Ovary (tissue), 7 donors: ENCODE measurements at regions not wholly inside any gene's neighbourhood (a gene's known extent, or its start where the extent isn't known, plus 50 kb on each side); places are given as distances from the start of the nearest gene placed in this dataset.

Experiments used
- DNase-seq, 5 donors: peaks; one replicate each; pipeline ENCODE4 v3.0.0-alpha.2; 2019 to 2020
- H3K27ac ChIP-seq, 2 donors: fragments of 200-600 bp; one replicate each; pipeline versions ENCODE4 v1.5.1 to v1.8.0; 2019 to 2022
- H3K27me3 ChIP-seq: fragments of 200-600 bp; one replicate; pipeline ENCODE4 v1.8.0; 2022
- H3K36me3 ChIP-seq: fragments of 200-600 bp; sonication (generic); one replicate; pipeline ENCODE4 v1.5.1; 2019
- H3K4me1 ChIP-seq: one replicate; pipeline ENCODE4 v1.8.1; 2013; ENCODE audit warnings: mild to moderate bottlenecking, moderate library complexity; ENCODE audit not compliant: insufficient read depth
- H3K4me3 ChIP-seq: fragments of 200-600 bp; sonication (generic); one replicate; pipeline ENCODE4 v1.5.1; 2017
- H3K9me3 ChIP-seq, 2 donors: fragments of 200-600 bp in 1 of 2; sonication (generic) in 1 of 2; one replicate each; pipeline versions ENCODE4 v1.5.1 to v1.8.1; 2013 to 2019; ENCODE audit warnings: mild to moderate bottlenecking in 1 of 2, moderate library complexity in 1 of 2
- EP300 ChIP-seq: sonication (generic); formaldehyde crosslinking; IDR thresholded peaks from one replicate; pipeline ENCODE4 v1.6.1; 2017; ENCODE audit warnings: antibody characterized with exemption
- POLR2A ChIP-seq: fragments of 450-650 bp; IDR thresholded peaks from one replicate; pipeline ENCODE4 v1.6.1; 2017; ENCODE audit warnings: antibody characterized with exemption, mild to moderate bottlenecking, moderate library complexity
- WGBS, 3 donors: extraction: QIAGEN DNeasy Blood & Tissue Kit in 1 of 3; methylation state at CpG; one replicate each; pipeline versions ENCODE4 v1.1.5 to v1.1.7; 2013 to 2017; 5-methylcytosine and 5-hydroxymethylcytosine counted together
- intact Hi-C, 4 donors: fragments of 100-400 bp; cut with DNase I; formaldehyde crosslinking; loops; one replicate each; pipeline versions ENCODE4 v1.11.0 to v1.15.1; 2022 to 2023
- TF ChIP-seq, protein P1 (sequence below), 3 donors: fragments of 450-650 bp in 2 of 3; fragments of 200-600 bp in 1 of 3; IDR thresholded peaks; one replicate each; pipeline versions ENCODE4 v1.5.1 to v1.8.0; 2016 to 2022; ENCODE audit warnings: antibody characterized with exemption in 3 of 3, mild to moderate bottlenecking in 1 of 3
- donor health status: DM: no; HTN: no; CAD: no; lungs with moderate emphysema.
- donor health status: DM: no; HTN: no; CAD: no.
- donor health status: Bipolar disorder and iron deficiency.
- donor health status: DM: no; HTN: no; CAD: no.
- donor health status: DM: yes; HTN: yes; CAD: no.

DNA sequence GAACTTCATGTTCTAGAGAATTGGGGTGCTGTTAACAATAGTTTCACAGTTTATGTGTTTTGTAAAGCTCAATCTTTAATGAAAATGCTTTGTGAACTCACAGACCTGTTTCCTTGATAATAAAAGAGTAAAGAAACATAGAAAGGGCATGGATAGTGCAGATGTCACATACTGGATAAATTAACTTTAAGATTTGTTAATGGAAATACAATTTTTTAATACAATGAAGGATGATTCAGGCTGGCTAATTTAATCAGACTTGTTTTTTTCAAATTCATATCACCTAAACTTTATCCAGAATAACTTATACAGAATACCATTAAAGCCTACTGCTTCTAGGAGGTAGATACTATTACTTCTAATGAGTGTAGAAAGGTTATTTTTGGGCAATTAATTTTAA lies 1033.5 kb upstream of the SLC10A2 start:
- Histone ChIP-seq H3K4me3 (no peak overlapping the region), H3K4me1 (no peaks in the 10 kb centered on the region)
- intact Hi-C loops = no loop called here

DNA sequence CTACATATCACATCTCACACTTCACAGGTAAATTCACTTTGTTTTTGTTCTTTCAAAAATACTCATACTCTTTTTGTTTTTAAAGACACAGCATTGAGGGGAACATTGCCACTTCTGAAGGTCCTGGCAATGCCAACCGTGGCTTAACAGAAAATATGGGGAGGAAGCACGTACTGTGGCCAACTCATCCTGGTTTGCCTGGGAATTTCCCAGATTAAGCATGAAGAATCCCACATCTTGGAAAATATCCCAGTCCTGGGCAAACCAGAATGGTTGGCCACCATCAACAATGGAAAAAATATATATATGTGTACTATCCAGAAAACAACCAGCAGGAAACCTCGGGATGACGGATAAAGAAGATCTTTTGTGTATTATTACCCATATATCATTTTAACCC lies 1032.2 kb upstream of the SLC10A2 start:
- H3K4me1 ChIP-seq = no peaks in the 10 kb centered on the region
- DNase-seq = no peak
- no peaks in the 10 kb centered on the region for H3K36me3 ChIP-seq
- no peak overlapping the region for H3K4me3 ChIP-seq
- H3K9me3 ChIP-seq = no peaks in the 10 kb centered on the region
- H3K27ac ChIP-seq = no peak overlapping the region
- H3K27me3 ChIP-seq = no peaks in the 10 kb centered on the region
- intact Hi-C loops = no loop called here
- WGBS, 3 donors = 88 to 91% (median 89%) methylated on average over 4 of the region's 4 CpGs
- TF ChIP-seq, protein P1, sequence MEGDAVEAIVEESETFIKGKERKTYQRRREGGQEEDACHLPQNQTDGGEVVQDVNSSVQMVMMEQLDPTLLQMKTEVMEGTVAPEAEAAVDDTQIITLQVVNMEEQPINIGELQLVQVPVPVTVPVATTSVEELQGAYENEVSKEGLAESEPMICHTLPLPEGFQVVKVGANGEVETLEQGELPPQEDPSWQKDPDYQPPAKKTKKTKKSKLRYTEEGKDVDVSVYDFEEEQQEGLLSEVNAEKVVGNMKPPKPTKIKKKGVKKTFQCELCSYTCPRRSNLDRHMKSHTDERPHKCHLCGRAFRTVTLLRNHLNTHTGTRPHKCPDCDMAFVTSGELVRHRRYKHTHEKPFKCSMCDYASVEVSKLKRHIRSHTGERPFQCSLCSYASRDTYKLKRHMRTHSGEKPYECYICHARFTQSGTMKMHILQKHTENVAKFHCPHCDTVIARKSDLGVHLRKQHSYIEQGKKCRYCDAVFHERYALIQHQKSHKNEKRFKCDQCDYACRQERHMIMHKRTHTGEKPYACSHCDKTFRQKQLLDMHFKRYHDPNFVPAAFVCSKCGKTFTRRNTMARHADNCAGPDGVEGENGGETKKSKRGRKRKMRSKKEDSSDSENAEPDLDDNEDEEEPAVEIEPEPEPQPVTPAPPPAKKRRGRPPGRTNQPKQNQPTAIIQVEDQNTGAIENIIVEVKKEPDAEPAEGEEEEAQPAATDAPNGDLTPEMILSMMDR (IDR thresholded peaks at IDR 0.05) = no peak
- no peak for TF ChIP-seq EP300
- no peak for TF ChIP-seq POLR2A

More for the DNA sequence above, 1033.5 kb upstream of the SLC10A2 start:
- Histone ChIP-seq H3K36me3 (no peaks in the 10 kb centered on the region), H3K27me3 (no peaks in the 10 kb centered on the region), H3K9me3 (no peaks in the 10 kb centered on the region), H3K27ac (no peak overlapping the region)
- TF ChIP-seq POLR2A = no peak
- no peak for DNase-seq

DNA sequence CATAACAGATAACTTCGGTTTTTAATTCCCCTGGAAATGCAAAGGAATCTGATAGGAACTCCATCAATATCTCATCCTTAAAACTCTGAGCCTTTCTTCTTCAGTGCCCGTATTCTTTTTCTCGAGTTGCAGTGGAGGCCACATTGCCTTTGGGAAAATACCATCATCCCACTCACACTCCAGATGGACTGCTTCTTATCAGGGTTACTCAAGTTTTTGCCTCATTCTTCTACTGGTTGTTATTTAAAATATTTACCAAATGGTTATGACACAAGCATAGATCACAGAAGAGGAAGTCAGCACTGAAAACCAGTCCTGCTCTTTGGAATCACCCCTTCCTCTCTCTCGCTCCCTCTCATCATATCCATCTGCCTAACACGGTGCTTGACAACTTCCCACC lies 1020.5 kb upstream of the SLC10A2 start:
- Histone ChIP-seq H3K27me3 (no peaks in the 10 kb centered on the region), H3K4me1 (no peaks in the 10 kb centered on the region), H3K4me3 (no peak overlapping the region), H3K9me3 (no peaks in the 10 kb centered on the region), H3K27ac (no peak overlapping the region), H3K36me3 (no peaks in the 10 kb centered on the region)
- intact Hi-C loops = no loop called here
- 31 to 59% (median 33%) methylated on average over 5 of the region's 5 CpGs for WGBS, 3 donors
- no peak for DNase-seq
- no peak for TF ChIP-seq POLR2A
- TF ChIP-seq, protein P1 (IDR thresholded peaks at IDR 0.05) = no peak
- TF ChIP-seq EP300 = no peak

DNA sequence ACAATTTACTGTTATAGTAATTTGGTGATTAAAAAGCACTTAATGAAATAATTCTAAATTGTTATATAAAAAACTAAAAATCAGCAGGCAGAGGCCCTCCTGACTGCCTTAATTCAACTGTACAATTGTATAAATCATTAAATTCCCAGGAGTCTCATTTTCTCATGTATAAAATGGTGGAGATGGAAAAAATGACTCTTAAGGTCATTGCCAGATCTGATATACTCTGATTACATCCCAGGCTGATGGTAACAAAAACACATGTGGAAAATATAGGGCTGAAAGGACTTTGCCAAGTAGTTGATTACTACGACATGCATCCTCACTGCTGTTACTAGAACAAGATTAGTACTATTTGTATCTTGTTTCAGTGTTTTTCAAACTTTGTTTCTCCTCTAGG lies 1020.0 kb upstream of the SLC10A2 start:
- Histone ChIP-seq H3K27me3 (no peaks in the 10 kb centered on the region), H3K4me3 (no peak overlapping the region), H3K27ac (no peak overlapping the region), H3K36me3 (no peaks in the 10 kb centered on the region), H3K4me1 (no peaks in the 10 kb centered on the region), H3K9me3 (no peaks in the 10 kb centered on the region)
- TF ChIP-seq EP300 (no peak), POLR2A (no peak)
- TF ChIP-seq, protein P1 (IDR thresholded peaks at IDR 0.05) = no peak
- WGBS, 3 donors = 57 to 75% (median 71%) methylated on average over 1 of the region's 1 CpG
- DNase-seq = no peak
- intact Hi-C loops = no loop called here

DNA sequence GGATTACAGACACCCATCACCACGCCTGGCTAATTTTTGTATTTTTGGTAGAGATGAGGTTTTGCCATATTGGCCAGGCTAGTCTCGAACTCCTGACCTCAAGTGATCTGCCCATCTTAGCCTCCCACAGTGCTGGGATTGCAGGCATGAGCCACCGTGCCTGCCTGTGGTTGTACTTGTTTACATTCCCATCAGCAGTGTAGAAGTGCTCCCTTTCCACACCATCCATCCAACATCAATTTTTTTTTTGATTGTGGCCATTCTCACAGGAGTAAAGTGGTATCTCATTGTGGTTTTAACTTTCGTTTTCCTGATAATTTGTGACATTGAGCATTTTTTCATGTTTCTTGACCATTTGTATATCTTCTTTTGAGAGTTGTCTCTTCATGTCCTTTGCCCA lies 1019.4 kb upstream of the SLC10A2 start:
- H3K27me3 ChIP-seq = no peaks in the 10 kb centered on the region
- H3K27ac ChIP-seq = no peak overlapping the region
- no peaks in the 10 kb centered on the region for H3K36me3 ChIP-seq
- no peak for DNase-seq
- WGBS, 3 donors = 66 to 77% (median 68%) methylated on average over 4 of the region's 4 CpGs
- no peak overlapping the region for H3K4me3 ChIP-seq
- intact Hi-C loops = no loop called here
- no peaks in the 10 kb centered on the region for H3K4me1 ChIP-seq
- no peak for TF ChIP-seq EP300
- TF ChIP-seq, protein P1 (IDR thresholded peaks at IDR 0.05) = no peak
- TF ChIP-seq POLR2A = no peak
- no peaks in the 10 kb centered on the region for H3K9me3 ChIP-seq
